Fibroblast of skin of scalp (primary cell): ENCODE measurements at regions not wholly inside any gene's neighbourhood (a gene's known extent, or its start where the extent isn't known, plus 50 kb on each side); places are given as distances from the start of the nearest gene placed in this dataset.
"Not testable (repeated sequence)": the region's sequence is repeated elsewhere in the genome, so short reads cannot be mapped to it uniquely, and the experiment has no call there.

Experiments
- DNase-seq: peaks from one replicate; pipeline ENCODE4 v3.0.0-alpha.2; 2013

- DNase-seq, result no peak
Measured at GRCh38 chr6:106744781-106745180, 115.4 kb downstream of the QRSL1 start.

- DNase-seq, result not testable (repeated sequence)
Measured at GRCh38 chr6:106744029-106744428, 114.7 kb downstream of the QRSL1 start.

- no peak for DNase-seq
Measured at GRCh38 chr6:106743612-106744011, 114.2 kb downstream of the QRSL1 start.

GRCh38 chr6:106740287-106740686 is 110.9 kb downstream of the QRSL1 start:
- no peak for DNase-seq

GRCh38 chr6:106739387-106739786 is 110.0 kb downstream of the QRSL1 start:
- DNase-seq, result no peak

GRCh38 chr6:106736502-106736901 is 107.1 kb downstream of the QRSL1 start:
- no peak for DNase-seq

DNA sequence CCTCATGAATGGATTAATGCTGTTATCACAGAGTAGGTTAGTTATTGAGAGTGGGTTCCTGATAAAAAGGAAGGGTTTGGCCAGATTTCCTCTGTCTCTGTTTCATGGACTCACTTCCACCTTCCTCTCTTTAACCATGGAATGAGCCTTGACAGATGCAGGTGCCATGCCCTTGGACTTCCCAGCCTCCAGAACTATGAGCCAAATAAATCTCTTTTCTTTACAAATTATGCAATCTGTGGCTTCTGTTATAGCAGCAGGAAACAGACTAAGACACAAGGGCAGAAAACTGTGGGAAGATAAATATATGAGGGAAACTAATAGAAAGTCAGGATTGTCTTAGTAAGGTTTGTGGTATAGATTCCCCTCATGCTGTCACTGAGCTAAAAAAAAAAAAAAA is 106.5 kb downstream of the QRSL1 start:
- no peak for DNase-seq

- DNase-seq, result no peak
Measured at GRCh38 chr6:106735136-106735633, 105.8 kb downstream of the QRSL1 start.

- DNase-seq, result no peak
Measured at GRCh38 chr6:106733386-106733785, 104.0 kb downstream of the QRSL1 start.

- no peak for DNase-seq
Measured at GRCh38 chr6:106732376-106732940, 103.1 kb downstream of the QRSL1 start.

- no peak for DNase-seq
Measured at GRCh38 chr6:106731843-106732160, 102.4 kb downstream of the QRSL1 start.

GRCh38 chr6:106731144-106731842 is 101.9 kb downstream of the QRSL1 start:
- no peak for DNase-seq

- no peak for DNase-seq
Measured at GRCh38 chr6:106730718-106731117, 101.3 kb downstream of the QRSL1 start.

- no peak for DNase-seq
Measured at GRCh38 chr6:106730264-106730663, 100.9 kb downstream of the QRSL1 start.

GRCh38 chr6:106729841-106730240 is 100.5 kb downstream of the QRSL1 start:
- no peak for DNase-seq

GRCh38 chr6:106728296-106728870 is 99.0 kb downstream of the QRSL1 start:
- no peak for DNase-seq

DNA sequence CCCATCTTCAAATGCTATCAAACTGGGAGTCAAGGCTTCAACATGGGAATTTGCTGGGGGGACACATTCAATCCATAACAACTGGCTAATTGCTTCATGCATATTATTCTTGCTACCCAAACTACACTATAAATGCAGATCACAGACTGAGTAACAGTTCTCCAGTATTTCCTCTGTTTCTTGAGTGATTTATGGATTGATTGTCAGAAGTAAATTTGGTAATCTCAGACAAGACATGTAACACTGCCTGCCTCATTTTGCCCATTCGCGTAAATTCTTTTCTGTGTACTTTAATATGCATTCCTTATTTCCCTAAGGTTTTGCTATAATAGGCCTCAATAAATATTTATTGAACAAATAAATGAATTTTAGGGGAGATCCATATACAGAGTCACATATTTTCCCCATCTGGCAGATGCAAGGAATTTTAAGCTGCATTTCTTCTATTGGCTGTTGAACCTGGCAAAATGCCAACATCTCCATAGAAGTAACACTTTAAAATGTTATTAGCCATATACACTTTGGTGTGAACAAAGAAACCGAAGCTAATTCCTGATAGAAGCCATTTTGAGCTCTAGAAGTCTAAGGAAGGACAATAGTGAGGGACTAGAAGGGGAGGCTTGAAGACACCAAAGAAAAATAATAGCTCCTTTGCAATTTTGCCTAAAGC is 98.2 kb downstream of the QRSL1 start:
- DNase-seq, result peak; percentile 4

- no peak for DNase-seq
Measured at GRCh38 chr6:106724848-106725247, 95.5 kb downstream of the QRSL1 start.

GRCh38 chr6:106724337-106724736 is 95.0 kb downstream of the QRSL1 start:
- no peak for DNase-seq

GRCh38 chr6:106723419-106723818 is 94.0 kb downstream of the QRSL1 start:
- not testable (repeated sequence) for DNase-seq

- DNase-seq, result not testable (repeated sequence)
Measured at GRCh38 chr6:106721189-106721588, 91.8 kb downstream of the QRSL1 start.
